Spleen (tissue), 11 donors: ENCODE measurements at regions not wholly inside any gene's neighbourhood (a gene's known extent, or its start where the extent isn't known, plus 50 kb on each side); places are given as distances from the start of the nearest gene placed in this dataset.

Source experiments
- DNase-seq: peaks from one replicate; pipeline ENCODE4 v3.0.0-alpha.2; 2020
- H3K27ac ChIP-seq, 8 donors: fragments of 200-600 bp; sonication (generic) in 7 of 8; 1 replicate in 4 of 8; 2 replicates in 4 of 8; pipeline versions ENCODE4 v1.5.0 to v1.8.0; 2016 to 2021; ENCODE audit warnings: inconsistent platforms in 4 of 8, mild to moderate bottlenecking in 4 of 8, moderate library complexity in 1 of 8
- H3K27me3 ChIP-seq, 7 donors: fragments of 200-600 bp; sonication (generic) in 6 of 7; replicated peaks in 1 of 7; 1 replicate in 4 of 7; 2 replicates in 3 of 7; pipeline versions ENCODE4 v1.5.0 to v1.8.0; 2016 to 2021; ENCODE audit warnings: inconsistent platforms in 3 of 7, mild to moderate bottlenecking in 1 of 7
- H3K36me3 ChIP-seq, 6 donors: fragments of 200-600 bp; sonication (generic) in 5 of 6; 1 replicate in 4 of 6; 2 replicates in 2 of 6; pipeline versions ENCODE4 v1.5.0 to v1.8.0; 2016 to 2021; ENCODE audit warnings: inconsistent platforms in 2 of 6
- H3K4me1 ChIP-seq, 6 donors: fragments of 200-600 bp; sonication (generic) in 5 of 6; 1 replicate in 3 of 6; 2 replicates in 3 of 6; pipeline versions ENCODE4 v1.5.0 to v1.8.0; 2016 to 2021; ENCODE audit warnings: inconsistent platforms in 3 of 6
- H3K4me3 ChIP-seq, 8 donors: fragments of 200-600 bp; sonication (generic) in 7 of 8; 1 replicate in 4 of 8; 2 replicates in 4 of 8; pipeline versions ENCODE4 v1.5.0 to v1.8.0; 2016 to 2021; ENCODE audit warnings: inconsistent platforms in 4 of 8, mild to moderate bottlenecking in 4 of 8, moderate library complexity in 2 of 8
- H3K9me3 ChIP-seq, 8 donors: fragments of 200-600 bp; sonication (generic) in 7 of 8; 1 replicate in 4 of 8; 2 replicates in 4 of 8; pipeline versions ENCODE4 v1.5.0 to v1.8.0; 2016 to 2021; ENCODE audit warnings: inconsistent platforms in 4 of 8
- POLR2A ChIP-seq, 3 donors: fragments of 450-650 bp; IDR thresholded peaks; one replicate each; pipeline ENCODE4 v1.5.1; 2017; ENCODE audit warnings: antibody characterized with exemption in 3 of 3, mild to moderate bottlenecking in 1 of 3
- POLR2AphosphoS5 ChIP-seq, 3 donors: sonication (generic); formaldehyde crosslinking; IDR thresholded peaks; one replicate each; pipeline ENCODE4 v1.5.1; 2017; ENCODE audit warnings: antibody characterized with exemption in 3 of 3
- WGBS, 5 donors: extraction: QIAGEN DNeasy Blood & Tissue Kit in 3 of 5; methylation state at CpG; one replicate each; pipeline versions ENCODE4 v1.1.5 to v1.1.7; 2013 to 2018; 5-methylcytosine and 5-hydroxymethylcytosine counted together
- intact Hi-C: fragments of 100-400 bp; cut with DNase I; formaldehyde crosslinking; loops from one replicate; pipeline ENCODE4 v1.15.0; 2023; ENCODE audit warnings: low total_unique reads
- TF ChIP-seq, protein P1 (sequence below), 11 experiments: fragments of 200-600 bp in 7 of 11; fragments of 450-650 bp in 4 of 11; sonication (generic) in 4 of 11; IDR thresholded peaks in 8 of 11; conservative IDR thresholded peaks in 3 of 11; 1 replicate in 7 of 11; 2 replicates in 4 of 11; pipeline versions ENCODE4 v1.4.0 to v1.8.0; 2016 to 2021; ENCODE audit warnings: antibody characterized with exemption in 11 of 11, inconsistent platforms in 4 of 11, mild to moderate bottlenecking in 1 of 11
- donor health status: healthy with polysubstance abuse.
- donor health status: DM: no; HTN: no; CAD: no; lungs with moderate emphysema.
- donor health status: DM: no; HTN: no; CAD: no.
- donor health status: Bipolar disorder and iron deficiency.
- donor health status: healthy.
- donor health status: DM: no; HTN: no; CAD: no.
- donor health status: DM: yes; HTN: yes; CAD: no.

DNA sequence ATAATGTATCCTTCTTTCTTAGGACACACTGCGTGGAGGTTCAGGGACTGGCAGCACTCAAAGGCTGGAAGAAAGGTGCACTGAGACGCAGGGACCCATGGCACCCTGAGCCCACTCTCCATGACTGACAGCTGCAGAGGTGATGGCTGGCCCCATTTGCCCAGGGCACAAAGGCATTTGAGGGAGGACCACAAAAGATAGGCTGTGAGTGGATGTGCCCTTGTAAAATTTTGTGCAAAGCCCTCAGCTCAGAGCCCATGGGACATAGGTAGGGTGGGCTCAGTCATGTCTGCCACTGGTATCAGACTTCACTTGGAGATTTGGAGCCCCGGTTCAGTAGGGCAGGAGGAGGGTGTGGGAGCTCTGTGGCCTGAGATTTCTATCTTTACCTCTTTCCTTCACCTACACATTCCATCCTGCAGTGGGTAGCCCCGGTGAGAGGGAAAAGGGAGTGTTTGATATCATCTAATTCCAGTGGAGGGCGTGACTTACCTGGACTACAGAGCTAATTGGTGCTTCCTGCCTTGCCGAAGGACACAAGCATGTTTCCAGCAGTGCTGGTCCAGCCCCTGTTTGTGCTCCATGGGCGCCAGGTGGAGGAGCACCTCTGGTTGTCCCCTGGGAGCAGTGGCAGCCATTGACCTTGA, 312.2 kb downstream of the EN1 start:
- no peaks in the 10 kb centered on the region for H3K36me3 ChIP-seq
- 56 to 80% (median 64%) methylated on average over 7 of the region's 7 CpGs for WGBS, 5 donors
- no peak overlapping the region for H3K4me3 ChIP-seq

DNA sequence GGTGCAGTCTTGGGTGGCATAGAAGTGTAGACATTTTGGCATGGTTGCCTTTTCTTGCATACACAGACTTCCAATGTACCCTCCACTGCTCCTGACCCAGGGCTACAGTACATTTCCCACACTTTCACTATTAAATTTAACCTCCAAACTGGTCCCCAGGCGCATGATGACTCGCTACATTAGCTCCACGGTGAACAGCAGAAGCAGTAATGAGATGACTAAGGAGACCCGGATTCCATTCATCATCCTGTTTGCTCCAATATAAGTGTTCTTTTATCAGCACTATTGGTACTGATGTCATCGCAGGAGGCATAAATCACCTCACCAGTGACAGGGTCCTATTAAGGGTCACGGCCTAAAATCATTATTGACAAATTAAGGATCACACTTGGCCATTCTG, 316.5 kb downstream of the EN1 start:
- no peak for DNase-seq
- TF ChIP-seq POLR2AphosphoS5 (IDR thresholded peaks at IDR 0.05) (no peak), POLR2A (IDR thresholded peaks at IDR 0.05) (no peak)
- TF ChIP-seq, protein P1, sequence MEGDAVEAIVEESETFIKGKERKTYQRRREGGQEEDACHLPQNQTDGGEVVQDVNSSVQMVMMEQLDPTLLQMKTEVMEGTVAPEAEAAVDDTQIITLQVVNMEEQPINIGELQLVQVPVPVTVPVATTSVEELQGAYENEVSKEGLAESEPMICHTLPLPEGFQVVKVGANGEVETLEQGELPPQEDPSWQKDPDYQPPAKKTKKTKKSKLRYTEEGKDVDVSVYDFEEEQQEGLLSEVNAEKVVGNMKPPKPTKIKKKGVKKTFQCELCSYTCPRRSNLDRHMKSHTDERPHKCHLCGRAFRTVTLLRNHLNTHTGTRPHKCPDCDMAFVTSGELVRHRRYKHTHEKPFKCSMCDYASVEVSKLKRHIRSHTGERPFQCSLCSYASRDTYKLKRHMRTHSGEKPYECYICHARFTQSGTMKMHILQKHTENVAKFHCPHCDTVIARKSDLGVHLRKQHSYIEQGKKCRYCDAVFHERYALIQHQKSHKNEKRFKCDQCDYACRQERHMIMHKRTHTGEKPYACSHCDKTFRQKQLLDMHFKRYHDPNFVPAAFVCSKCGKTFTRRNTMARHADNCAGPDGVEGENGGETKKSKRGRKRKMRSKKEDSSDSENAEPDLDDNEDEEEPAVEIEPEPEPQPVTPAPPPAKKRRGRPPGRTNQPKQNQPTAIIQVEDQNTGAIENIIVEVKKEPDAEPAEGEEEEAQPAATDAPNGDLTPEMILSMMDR (IDR thresholded peaks at IDR 0.05 in 8 of 11, conservative IDR thresholded peaks at IDR 0.05 in 3 of 11): no peak
- H3K9me3 ChIP-seq: no peaks in the 10 kb centered on the region
- intact Hi-C loops: no loop called here
- no peak overlapping the region for H3K27ac ChIP-seq
- H3K27me3 ChIP-seq: peaks cover 0 to 4% (median 0%) of the 10 kb centered on the region in 7 donors
- H3K4me3 ChIP-seq: no peak overlapping the region
- WGBS, 5 donors: 60 to 71% (median 61%) methylated on average over 6 of the region's 6 CpGs
- no peaks in the 10 kb centered on the region for H3K4me1 ChIP-seq
- no peaks in the 10 kb centered on the region for H3K36me3 ChIP-seq

More for the DNA sequence above, 312.2 kb downstream of the EN1 start:
- DNase-seq: no peak
- intact Hi-C loops: no loop called here
- no peaks in the 10 kb centered on the region for H3K9me3 ChIP-seq
- no peaks in the 10 kb centered on the region for H3K4me1 ChIP-seq
- no peak overlapping the region for H3K27ac ChIP-seq
- peaks cover 0 to 3% (median 0%) of the 10 kb centered on the region in 7 donors for H3K27me3 ChIP-seq
- TF ChIP-seq, protein P1 (IDR thresholded peaks at IDR 0.05 in 8 of 11, conservative IDR thresholded peaks at IDR 0.05 in 3 of 11): no peak
- TF ChIP-seq POLR2AphosphoS5 (IDR thresholded peaks at IDR 0.05) (no peak), POLR2A (IDR thresholded peaks at IDR 0.05) (no peak)

DNA sequence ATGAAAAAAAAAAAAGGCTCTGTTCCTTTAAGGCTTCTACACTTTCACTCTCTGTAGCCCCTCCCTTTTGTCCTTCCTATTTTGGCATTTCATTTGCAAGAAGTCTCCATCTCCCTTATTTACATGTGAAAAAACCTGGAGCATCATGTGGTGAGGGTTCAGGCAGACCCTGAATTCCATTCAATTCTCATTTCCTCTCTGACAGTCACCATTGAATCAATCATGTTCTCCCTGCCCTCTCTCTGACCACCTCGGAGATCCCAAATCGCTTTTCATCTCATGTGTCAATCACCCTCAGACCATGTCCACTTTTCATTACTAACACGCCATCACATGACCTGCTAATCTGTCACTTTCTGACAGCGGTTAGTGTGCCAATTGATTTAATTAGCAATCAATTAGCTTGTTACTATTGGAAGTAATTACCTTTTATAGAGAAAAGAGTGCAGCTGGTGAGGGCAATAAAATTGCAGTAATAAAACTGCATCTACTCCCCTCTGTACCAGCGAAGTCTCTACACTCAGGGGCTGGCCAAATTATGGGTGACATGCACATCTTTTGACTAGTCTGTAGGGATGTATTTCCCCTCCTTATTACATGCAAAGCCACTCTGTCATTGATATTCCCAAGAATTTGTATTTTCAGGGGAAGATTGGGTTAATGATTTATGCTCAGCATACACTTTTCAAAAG, 317.4 kb downstream of the EN1 start:
- no peaks in the 10 kb centered on the region for H3K36me3 ChIP-seq
- no peak overlapping the region for H3K27ac ChIP-seq
- TF ChIP-seq, protein P1 (IDR thresholded peaks at IDR 0.05 in 8 of 11, conservative IDR thresholded peaks at IDR 0.05 in 3 of 11): no peak
- TF ChIP-seq POLR2AphosphoS5 (IDR thresholded peaks at IDR 0.05): no peak
- TF ChIP-seq POLR2A (IDR thresholded peaks at IDR 0.05): no peak
- DNase-seq: no peak
- no peak overlapping the region for H3K4me3 ChIP-seq
- intact Hi-C loops: no loop called here
- peaks cover 0 to 3% (median 0%) of the 10 kb centered on the region in 7 donors for H3K27me3 ChIP-seq
- H3K9me3 ChIP-seq: no peaks in the 10 kb centered on the region
- 9 to 19% (median 13%) methylated on average over 5 of the region's 5 CpGs for WGBS, 5 donors
- no peaks in the 10 kb centered on the region for H3K4me1 ChIP-seq

GRCh38 chr2:118527571-118527970, 319.9 kb downstream of the EN1 start:
- no peak overlapping the region for H3K27ac ChIP-seq
- TF ChIP-seq, protein P1 (IDR thresholded peaks at IDR 0.05 in 8 of 11, conservative IDR thresholded peaks at IDR 0.05 in 3 of 11): no peak
- TF ChIP-seq POLR2AphosphoS5 (IDR thresholded peaks at IDR 0.05): no peak
- TF ChIP-seq POLR2A (IDR thresholded peaks at IDR 0.05): no peak
- intact Hi-C loops: no loop called here
- DNase-seq: no peak
- no peaks in the 10 kb centered on the region for H3K36me3 ChIP-seq
- H3K4me1 ChIP-seq: no peaks in the 10 kb centered on the region
- H3K4me3 ChIP-seq: no peak overlapping the region
- WGBS, 5 donors: 70 to 75% (median 73%) methylated on average over 4 of the region's 4 CpGs
- H3K9me3 ChIP-seq: peaks cover 0 to 9% (median 0%) of the 10 kb centered on the region in 8 donors
- peaks cover 0 to 3% (median 0%) of the 10 kb centered on the region in 7 donors for H3K27me3 ChIP-seq
